Thoracic aorta (tissue), 2 donors: ENCODE measurements at regions not wholly inside any gene's neighbourhood (a gene's known extent, or its start where the extent isn't known, plus 50 kb on each side); places are given as distances from the start of the nearest gene placed in this dataset.

Experiments used
- ATAC-seq: fragments of 150-250 bp; one replicate; pipeline ENCODE4 v1.8.0; 2017; ENCODE audit warnings: low read depth; ENCODE audit not compliant: insufficient number of reproducible peaks, low FRiP score
- DNase-seq: peaks from one replicate; pipeline ENCODE4 v3.0.0-alpha.2; 2020; ENCODE audit warnings: low spot score
- H3K27ac ChIP-seq, 2 donors: fragments of 200-600 bp; sonication (generic); 1 replicate in 1 of 2; 2 replicates in 1 of 2; pipeline ENCODE4 v1.5.1; 2016; ENCODE audit warnings: mild to moderate bottlenecking in 2 of 2, moderate library complexity in 2 of 2
- H3K27me3 ChIP-seq: fragments of 200-600 bp; sonication (generic); replicated peaks from 2 replicates; pipeline ENCODE4 v1.6.0; 2016; ENCODE audit warnings: mild to moderate bottlenecking; ENCODE audit not compliant: insufficient read depth
- H3K36me3 ChIP-seq: fragments of 200-600 bp; sonication (generic); one replicate; pipeline ENCODE4 v1.5.1; 2016
- H3K4me1 ChIP-seq, 2 donors: fragments of 200-600 bp; sonication (generic); 1 replicate in 1 of 2; 2 replicates in 1 of 2; pipeline versions ENCODE4 v1.5.1 to v1.6.0; 2016; ENCODE audit warnings: low read depth in 2 of 2, mild to moderate bottlenecking in 1 of 2; ENCODE audit not compliant: control insufficient read depth in 1 of 2
- H3K4me3 ChIP-seq: fragments of 200-600 bp; sonication (generic); 2 replicates; pipeline ENCODE4 v1.5.1; 2016; ENCODE audit warnings: mild to moderate bottlenecking
- H3K9me3 ChIP-seq: fragments of 200-600 bp; sonication (generic); 2 replicates; pipeline ENCODE4 v1.5.1; 2016
- TF ChIP-seq, protein P1 (sequence below): fragments of 200-600 bp; sonication (generic); IDR thresholded peaks from one replicate; pipeline ENCODE4 v1.5.1; 2019; ENCODE audit warnings: antibody characterized with exemption

DNA sequence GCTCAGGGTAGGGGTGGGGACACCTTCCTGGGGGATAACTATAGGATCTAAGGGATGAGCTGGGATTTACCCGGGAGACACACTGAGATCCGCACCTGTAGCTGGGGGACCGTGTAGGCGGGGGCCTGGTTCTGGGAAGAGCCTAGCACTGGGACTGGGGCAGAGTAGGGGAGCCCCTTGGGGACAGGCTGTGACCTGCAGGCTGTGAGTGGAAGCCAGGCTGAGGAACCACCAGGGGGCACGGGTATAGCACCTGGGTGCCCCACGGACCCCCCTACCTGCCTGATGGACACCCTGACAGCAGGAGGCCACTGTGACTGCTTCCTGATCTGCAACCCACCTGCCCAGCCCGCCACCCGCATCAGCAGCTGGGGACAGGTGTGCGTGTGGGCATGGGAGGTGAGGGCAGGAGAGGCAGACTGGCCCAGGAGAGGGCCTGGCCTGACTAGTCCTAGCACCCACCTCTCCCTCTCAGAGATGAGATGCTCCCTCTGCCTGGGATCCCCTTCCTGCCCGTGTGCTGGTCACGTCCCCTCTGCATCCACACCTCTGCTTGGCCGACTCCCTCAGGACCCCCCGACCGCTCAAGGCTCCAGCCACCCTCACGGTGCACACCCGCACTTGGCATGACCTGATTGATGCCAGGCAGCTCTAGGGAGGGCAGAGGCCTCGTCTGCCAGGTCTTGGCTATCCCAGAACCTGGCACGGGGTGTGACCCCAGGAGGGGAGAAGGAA, 94.2 kb upstream of the NKX1-1 start:
- H3K4me3 ChIP-seq = no peak overlapping the region
- no peaks in the 10 kb centered on the region for H3K36me3 ChIP-seq
- H3K4me1 ChIP-seq = no peaks in the 10 kb centered on the region
- H3K9me3 ChIP-seq = no peaks in the 10 kb centered on the region
- no peak for ATAC-seq
- H3K27ac ChIP-seq = no peak overlapping the region
- no peaks in the 10 kb centered on the region for H3K27me3 ChIP-seq
- TF ChIP-seq, protein P1, sequence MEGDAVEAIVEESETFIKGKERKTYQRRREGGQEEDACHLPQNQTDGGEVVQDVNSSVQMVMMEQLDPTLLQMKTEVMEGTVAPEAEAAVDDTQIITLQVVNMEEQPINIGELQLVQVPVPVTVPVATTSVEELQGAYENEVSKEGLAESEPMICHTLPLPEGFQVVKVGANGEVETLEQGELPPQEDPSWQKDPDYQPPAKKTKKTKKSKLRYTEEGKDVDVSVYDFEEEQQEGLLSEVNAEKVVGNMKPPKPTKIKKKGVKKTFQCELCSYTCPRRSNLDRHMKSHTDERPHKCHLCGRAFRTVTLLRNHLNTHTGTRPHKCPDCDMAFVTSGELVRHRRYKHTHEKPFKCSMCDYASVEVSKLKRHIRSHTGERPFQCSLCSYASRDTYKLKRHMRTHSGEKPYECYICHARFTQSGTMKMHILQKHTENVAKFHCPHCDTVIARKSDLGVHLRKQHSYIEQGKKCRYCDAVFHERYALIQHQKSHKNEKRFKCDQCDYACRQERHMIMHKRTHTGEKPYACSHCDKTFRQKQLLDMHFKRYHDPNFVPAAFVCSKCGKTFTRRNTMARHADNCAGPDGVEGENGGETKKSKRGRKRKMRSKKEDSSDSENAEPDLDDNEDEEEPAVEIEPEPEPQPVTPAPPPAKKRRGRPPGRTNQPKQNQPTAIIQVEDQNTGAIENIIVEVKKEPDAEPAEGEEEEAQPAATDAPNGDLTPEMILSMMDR = no peak
- no peak for DNase-seq

DNA sequence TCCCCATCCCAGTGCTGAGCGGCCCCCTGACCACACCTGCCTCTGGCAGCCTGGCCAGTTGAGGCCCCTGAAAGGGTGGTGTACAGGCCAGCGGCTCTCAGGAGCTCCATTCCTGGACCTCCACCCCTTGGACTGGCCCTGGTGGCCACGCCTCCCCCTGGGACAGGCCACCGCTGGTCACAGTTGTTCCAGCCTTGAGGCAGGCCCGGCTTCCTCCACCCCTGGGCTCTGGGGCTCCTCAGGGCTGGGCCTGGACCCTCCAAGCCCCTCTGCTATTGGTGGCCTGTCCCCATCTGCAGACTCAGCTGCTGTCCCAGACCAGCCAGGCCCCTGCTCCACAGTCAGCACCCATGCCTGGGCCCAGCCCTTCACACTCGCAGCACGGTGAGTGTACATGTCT, 93.2 kb upstream of the NKX1-1 start:
- no peak for DNase-seq
- no peaks in the 10 kb centered on the region for H3K4me1 ChIP-seq
- no peak for ATAC-seq
- no peak overlapping the region for H3K4me3 ChIP-seq
- H3K9me3 ChIP-seq = no peaks in the 10 kb centered on the region
- no peaks in the 10 kb centered on the region for H3K27me3 ChIP-seq
- TF ChIP-seq, protein P1 = no peak
- H3K27ac ChIP-seq = no peak overlapping the region
- no peaks in the 10 kb centered on the region for H3K36me3 ChIP-seq

DNA sequence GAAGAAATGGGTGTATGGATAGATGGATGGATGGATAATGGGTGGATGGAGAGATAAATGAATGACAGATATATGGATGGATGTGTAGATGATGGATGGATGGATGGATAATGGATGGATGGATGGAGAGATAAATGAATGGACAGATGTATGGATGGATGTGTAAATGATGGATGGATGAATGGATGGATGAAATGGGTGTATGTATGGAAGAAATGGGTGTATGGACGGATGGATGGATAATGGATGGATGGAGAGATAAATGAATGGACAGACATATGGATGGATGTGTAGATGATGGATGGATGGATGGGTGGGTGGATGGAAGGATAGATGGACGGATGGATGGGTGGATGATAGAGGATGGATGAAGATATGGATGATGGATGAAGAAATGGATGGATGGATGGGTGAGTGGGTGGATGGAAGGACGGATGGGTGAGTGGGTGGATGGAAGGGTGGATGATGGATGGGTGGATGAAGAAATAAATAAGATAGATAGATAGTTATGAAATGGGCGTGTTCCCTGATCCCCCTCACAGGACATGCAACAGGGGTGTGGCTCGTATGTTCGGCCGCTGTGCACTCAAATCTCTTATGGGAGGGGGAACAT, 91.1 kb upstream of the NKX1-1 start:
- H3K27me3 ChIP-seq = no peaks in the 10 kb centered on the region
- no peaks in the 10 kb centered on the region for H3K4me1 ChIP-seq
- no peaks in the 10 kb centered on the region for H3K36me3 ChIP-seq
- DNase-seq = no peak
- TF ChIP-seq, protein P1 = no peak
- H3K9me3 ChIP-seq = no peaks in the 10 kb centered on the region
- H3K4me3 ChIP-seq = no peak overlapping the region
- no peak for ATAC-seq
- H3K27ac ChIP-seq = no peak overlapping the region

DNA sequence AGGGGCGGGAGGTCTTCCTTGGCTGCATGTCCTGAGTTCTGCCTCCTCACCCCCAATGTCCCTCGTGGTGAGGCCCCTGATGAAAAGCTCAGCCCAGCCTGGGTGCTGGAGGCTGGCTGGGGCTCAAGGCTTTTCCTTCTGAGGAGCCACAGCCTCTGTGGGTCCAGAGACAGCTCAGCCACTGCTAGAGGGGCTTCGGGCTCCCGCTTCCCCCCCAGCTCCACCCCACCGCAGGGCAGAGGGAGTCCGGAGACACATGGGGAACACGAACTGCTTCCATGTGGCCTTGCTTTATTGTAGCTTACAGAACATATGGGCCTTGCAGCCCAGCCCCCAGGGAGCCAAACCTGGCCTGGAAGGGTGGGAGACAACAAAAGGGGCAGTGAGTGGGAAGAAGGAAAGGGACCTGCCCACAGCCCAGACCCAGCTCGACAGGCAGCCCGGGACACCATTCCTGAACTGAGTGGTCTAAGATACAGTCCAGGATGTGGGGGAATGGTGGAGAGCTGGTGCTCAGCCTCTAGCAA, 89.9 kb upstream of the NKX1-1 start:
- DNase-seq (no peak), ATAC-seq (no peak)
- Histone ChIP-seq H3K27me3 (no peaks in the 10 kb centered on the region), H3K9me3 (no peaks in the 10 kb centered on the region), H3K36me3 (no peaks in the 10 kb centered on the region), H3K27ac (no peak overlapping the region), H3K4me1 (no peaks in the 10 kb centered on the region), H3K4me3 (no peak overlapping the region)
- TF ChIP-seq, protein P1 = no peak

DNA sequence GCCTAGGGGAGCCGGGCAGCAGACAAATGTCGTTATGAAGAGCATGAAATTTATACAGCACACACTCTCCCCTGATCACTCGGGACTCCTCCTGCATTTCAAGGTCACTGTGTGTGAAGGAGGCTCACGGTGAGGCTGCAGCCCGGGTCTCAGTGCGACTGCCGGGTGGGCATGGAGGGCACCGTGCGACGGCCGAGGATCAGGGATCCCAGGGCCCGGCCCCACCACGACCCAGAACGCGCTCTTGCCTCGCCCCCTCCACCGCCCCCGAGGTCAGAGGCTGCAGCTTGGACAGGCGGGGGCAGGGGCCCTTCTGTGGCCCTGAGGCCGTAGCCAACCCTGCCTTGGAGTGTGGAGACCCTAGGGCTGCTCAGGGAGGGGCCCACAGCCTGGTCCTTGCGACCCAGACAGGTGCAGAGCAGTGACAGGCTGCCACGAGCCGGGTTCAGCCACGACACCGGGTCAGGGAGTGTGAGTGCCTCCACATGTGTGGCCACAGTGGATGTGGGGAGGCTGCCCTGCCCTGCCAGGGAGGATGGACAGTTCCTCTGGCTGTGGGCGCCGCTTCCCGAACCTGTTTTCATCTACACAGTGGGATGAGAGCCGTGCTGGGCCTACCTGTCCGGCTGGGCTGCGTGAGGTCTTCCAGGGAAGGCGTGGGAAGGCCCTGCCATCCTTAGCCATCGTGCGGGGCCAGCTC, 89.3 kb upstream of the NKX1-1 start:
- no peaks in the 10 kb centered on the region for H3K27me3 ChIP-seq
- no peak overlapping the region for H3K4me3 ChIP-seq
- H3K27ac ChIP-seq = no peak overlapping the region
- no peaks in the 10 kb centered on the region for H3K36me3 ChIP-seq
- no peaks in the 10 kb centered on the region for H3K4me1 ChIP-seq
- no peak for ATAC-seq
- TF ChIP-seq, protein P1 = no peak
- H3K9me3 ChIP-seq = no peaks in the 10 kb centered on the region
- no peak for DNase-seq
